Activated B cell treated with CpG ODN at 0.5 μM for 24 hours (primary cell): ENCODE measurements at regions not wholly inside any gene's neighbourhood (a gene's known extent, or its start where the extent isn't known, plus 50 kb on each side); places are given as distances from the start of the nearest gene placed in this dataset.

Source experiments
- ATAC-seq: fragments of 200-7000 bp; cut with Tn5 transposase; one replicate; pipeline ENCODE4 v1.10.0; 2021; ENCODE audit warnings: low read depth, mild to moderate bottlenecking, moderate library complexity
- CTCF ChIA-PET: fragments of 350-600 bp; sonication (Branson Sonifier 250); formaldehyde crosslinking; loops from one replicate; lab custom pipeline; 2021; ENCODE audit warnings: antibody characterized with exemption; lab: Charles Lee
- POLR2A ChIA-PET: fragments of 350-600 bp; sonication (Branson Sonifier 250); formaldehyde crosslinking; loops from one replicate; lab custom pipeline; 2021; ENCODE audit warnings: antibody characterized with exemption; lab: Charles Lee
- DNase-seq: peaks from one replicate; pipeline ENCODE4 v3.0.0; 2022
- H3K27ac Mint-ChIP-seq: one replicate; pipeline ENCODE4 v1.8.0; 2020; ENCODE audit warnings: mixed read lengths
- H3K27me3 Mint-ChIP-seq: one replicate; pipeline ENCODE4 v1.8.0; 2021; ENCODE audit warnings: mixed read lengths
- H3K36me3 Mint-ChIP-seq: one replicate; pipeline ENCODE4 v1.8.0; 2021; ENCODE audit warnings: low read depth, mixed read lengths
- H3K4me1 Mint-ChIP-seq: one replicate; pipeline ENCODE4 v1.8.0; 2021; ENCODE audit warnings: mixed read lengths
- H3K4me3 Mint-ChIP-seq: one replicate; pipeline ENCODE4 v1.8.0; 2020; ENCODE audit warnings: mild to moderate bottlenecking, mixed read lengths
- H3K9me3 Mint-ChIP-seq: one replicate; pipeline ENCODE4 v1.8.0; 2020; ENCODE audit warnings: mixed read lengths
- CTCF ChIP-seq: fragments of 200-600 bp; IDR thresholded peaks from one replicate; pipeline ENCODE4 v1.8.0; 2022; ENCODE audit warnings: antibody characterized with exemption, mild to moderate bottlenecking
- intact Hi-C: fragments of 100-400 bp; cut with micrococcal nuclease; formaldehyde crosslinking; loops from one replicate; pipeline ENCODE4 v1.15.1; 2024

GRCh38 chr5:40383749-40384651, 295.7 kb upstream of the PTGER4 start:
- ATAC-seq (peak; percentile 15), DNase-seq (no peak)
- Mint-ChIP-seq H3K4me3 (peak overlapping the region; percentile 48), H3K27me3 (no peaks in the 10 kb centered on the region), H3K36me3 (no peaks in the 10 kb centered on the region), H3K9me3 (no peaks in the 10 kb centered on the region), H3K4me1 (peaks cover 49% of the 10 kb centered on the region), H3K27ac (peak overlapping the region; percentile 48)
- TF ChIP-seq CTCF: no peak
- ChIA-PET CTCF (interaction anchor here (0.7 to 2.1 kb wide), 2 partner anchors 7 to 218 kb away, joined by 3 to 5 read pairs; no protein-coding TSS in a partner anchor), POLR2A (interaction anchor here (0.9 to 1.4 kb wide), 2 partner anchors 103 to 106 kb away, joined by 3 to 5 read pairs; no protein-coding TSS in a partner anchor)
- intact Hi-C loops: loop anchor here (1.0 to 2.0 kb wide), 2 partner anchors 45 to 107 kb away; no protein-coding TSS in a partner anchor

- ChIA-PET CTCF (no interaction called here), POLR2A (no interaction called here)
- H3K9me3 Mint-ChIP-seq: no peaks in the 10 kb centered on the region
- no peak overlapping the region for H3K27ac Mint-ChIP-seq
- ATAC-seq (no peak), DNase-seq (no peak)
- peaks cover 50% of the 10 kb centered on the region for H3K4me1 Mint-ChIP-seq
- no peaks in the 10 kb centered on the region for H3K27me3 Mint-ChIP-seq
- H3K4me3 Mint-ChIP-seq: no peak overlapping the region
- intact Hi-C loops: no loop called here
- no peak for TF ChIP-seq CTCF
- no peaks in the 10 kb centered on the region for H3K36me3 Mint-ChIP-seq
Measured at GRCh38 chr5:40381676-40382363, 297.9 kb upstream of the PTGER4 start.

- Mint-ChIP-seq H3K4me3 (no peak overlapping the region), H3K36me3 (no peaks in the 10 kb centered on the region), H3K27ac (no peak overlapping the region), H3K4me1 (peaks cover 52% of the 10 kb centered on the region), H3K9me3 (no peaks in the 10 kb centered on the region), H3K27me3 (no peaks in the 10 kb centered on the region)
- no peak for DNase-seq
- ChIA-PET CTCF (no interaction called here), POLR2A (no interaction called here)
- no peak for ATAC-seq
- intact Hi-C loops: no loop called here
- TF ChIP-seq CTCF: no peak
Measured at GRCh38 chr5:40381016-40381415, 298.7 kb upstream of the PTGER4 start.

GRCh38 chr5:40378396-40379177, 301.1 kb upstream of the PTGER4 start:
- peaks cover 33% of the 10 kb centered on the region for H3K4me1 Mint-ChIP-seq
- DNase-seq: no peak
- no peaks in the 10 kb centered on the region for H3K27me3 Mint-ChIP-seq
- H3K4me3 Mint-ChIP-seq: peak overlapping the region; percentile 4
- no peaks in the 10 kb centered on the region for H3K36me3 Mint-ChIP-seq
- peak overlapping the region; percentile 28 for H3K27ac Mint-ChIP-seq
- POLR2A ChIA-PET: no interaction called here
- ATAC-seq: peak; percentile 31
- CTCF ChIA-PET: no interaction called here
- no peaks in the 10 kb centered on the region for H3K9me3 Mint-ChIP-seq
- no peak for TF ChIP-seq CTCF
- intact Hi-C loops: no loop called here
